GM21367 (cell line): ENCODE measurements at regions not wholly inside any gene's neighbourhood (a gene's known extent, or its start where the extent isn't known, plus 50 kb on each side); places are given as distances from the start of the nearest gene placed in this dataset.
"Not testable (repeated sequence)": the region's sequence is repeated elsewhere in the genome, so short reads cannot be mapped to it uniquely, and the experiment has no call there.

Source experiments
- ATAC-seq: cut with Tn5 transposase; IDR thresholded peaks from one replicate; pipeline ENCODE4 v1.9.1; 2021; ENCODE audit not compliant: unreplicated experiment

- ATAC-seq: no peak
Measured at GRCh38 chr4:186845137-186845842, 121.6 kb upstream of the FAT1 start.

- no peak for ATAC-seq
Measured at GRCh38 chr4:186846426-186846825, 122.8 kb upstream of the FAT1 start.

GRCh38 chr4:186847429-186848131 is 123.9 kb upstream of the FAT1 start:
- ATAC-seq: not testable (repeated sequence)

GRCh38 chr4:186848437-186848836 is 124.8 kb upstream of the FAT1 start:
- ATAC-seq: no peak

GRCh38 chr4:186851291-186852072 is 127.8 kb upstream of the FAT1 start:
- no peak for ATAC-seq

GRCh38 chr4:186852073-186852420 is 128.4 kb upstream of the FAT1 start:
- no peak for ATAC-seq

- no peak for ATAC-seq
Measured at GRCh38 chr4:186852964-186853391, 129.3 kb upstream of the FAT1 start.

- ATAC-seq: no peak
Measured at GRCh38 chr4:186854256-186854655, 130.6 kb upstream of the FAT1 start.

GRCh38 chr4:186855111-186855510 is 131.5 kb upstream of the FAT1 start:
- ATAC-seq: no peak

GRCh38 chr4:186857793-186858192 is 134.1 kb upstream of the FAT1 start:
- ATAC-seq: no peak

GRCh38 chr4:186858355-186858754 is 134.7 kb upstream of the FAT1 start:
- ATAC-seq: no peak

- ATAC-seq: no peak
Measured at GRCh38 chr4:186859420-186859819, 135.8 kb upstream of the FAT1 start.

- ATAC-seq: no peak
Measured at GRCh38 chr4:186861317-186861716, 137.7 kb upstream of the FAT1 start.

- ATAC-seq: no peak
Measured at GRCh38 chr4:186871856-186872255, 148.2 kb upstream of the FAT1 start.

GRCh38 chr4:186873095-186873494 is 149.4 kb upstream of the FAT1 start:
- ATAC-seq: not testable (repeated sequence)

- no peak for ATAC-seq
Measured at GRCh38 chr4:186875476-186875875, 151.8 kb upstream of the FAT1 start.

GRCh38 chr4:186876961-186877626 is 153.4 kb upstream of the FAT1 start:
- ATAC-seq: no peak

- ATAC-seq: no peak
Measured at GRCh38 chr4:186878203-186878776, 154.6 kb upstream of the FAT1 start.

GRCh38 chr4:186881521-186882220 is 158.0 kb upstream of the FAT1 start:
- ATAC-seq: no peak

- ATAC-seq: no peak
Measured at GRCh38 chr4:186882293-186882692, 158.6 kb upstream of the FAT1 start.
